A204.1 (cell line): ENCODE measurements at regions not wholly inside any gene's neighbourhood (a gene's known extent, or its start where the extent isn't known, plus 50 kb on each side); places are given as distances from the start of the nearest gene placed in this dataset.

Experiments
- FAIRE-seq: peaks from 2 replicates; lab custom pipeline; 2012; peaks lifted over from hg19 to GRCh38; lab: Jason Lieb, UNC

- FAIRE-seq, result no peak
Observed at GRCh38 chr18:37963837-37964236, 398.2 kb upstream of the CELF4 start.

GRCh38 chr18:37962316-37962966, 396.8 kb upstream of the CELF4 start:
- no peak for FAIRE-seq

GRCh38 chr18:37958499-37958898, 392.9 kb upstream of the CELF4 start:
- no peak for FAIRE-seq

GRCh38 chr18:37956902-37957301, 391.3 kb upstream of the CELF4 start:
- no peak for FAIRE-seq

GRCh38 chr18:37956020-37956419, 390.4 kb upstream of the CELF4 start:
- FAIRE-seq, result no peak

- FAIRE-seq, result no peak
Observed at GRCh38 chr18:37955201-37955600, 389.6 kb upstream of the CELF4 start.

- FAIRE-seq, result no peak
Observed at GRCh38 chr18:37953876-37954275, 388.3 kb upstream of the CELF4 start.

GRCh38 chr18:37948471-37948870, 382.9 kb upstream of the CELF4 start:
- no peak for FAIRE-seq

- no peak for FAIRE-seq
Observed at GRCh38 chr18:37946324-37946723, 380.7 kb upstream of the CELF4 start.

- FAIRE-seq, result no peak
Observed at GRCh38 chr18:37944700-37945270, 379.2 kb upstream of the CELF4 start.

- FAIRE-seq, result no peak
Observed at GRCh38 chr18:37937287-37937686, 371.7 kb upstream of the CELF4 start.

GRCh38 chr18:37935086-37935485, 369.5 kb upstream of the CELF4 start:
- no peak for FAIRE-seq

- FAIRE-seq, result no peak
Observed at GRCh38 chr18:37930640-37931039, 365.0 kb upstream of the CELF4 start.

- FAIRE-seq, result no peak
Observed at GRCh38 chr18:37922162-37922561, 356.6 kb upstream of the CELF4 start.

GRCh38 chr18:37920865-37921264, 355.3 kb upstream of the CELF4 start:
- no peak for FAIRE-seq

GRCh38 chr18:37913051-37913450, 347.5 kb upstream of the CELF4 start:
- no peak for FAIRE-seq

- FAIRE-seq, result no peak
Observed at GRCh38 chr18:37902344-37902743, 336.7 kb upstream of the CELF4 start.

GRCh38 chr18:37900326-37900725, 334.7 kb upstream of the CELF4 start:
- FAIRE-seq, result no peak

- FAIRE-seq, result no peak
Observed at GRCh38 chr18:37889963-37890362, 324.4 kb upstream of the CELF4 start.

GRCh38 chr18:37874721-37875120, 309.1 kb upstream of the CELF4 start:
- FAIRE-seq, result no peak

- FAIRE-seq, result no peak
Observed at GRCh38 chr18:37873416-37873815, 307.8 kb upstream of the CELF4 start.

- FAIRE-seq, result no peak
Observed at GRCh38 chr18:37872562-37872961, 307.0 kb upstream of the CELF4 start.

GRCh38 chr18:37871561-37871960, 306.0 kb upstream of the CELF4 start:
- FAIRE-seq, result no peak

GRCh38 chr18:37869051-37869450, 303.5 kb upstream of the CELF4 start:
- no peak for FAIRE-seq
